K562 (cell line): ENCODE measurements at regions not wholly inside any gene's neighbourhood (a gene's known extent, or its start where the extent isn't known, plus 50 kb on each side); places are given as distances from the start of the nearest gene placed in this dataset.
A peak's percentile ranks its signal among the peaks of the same experiment; 100 is the strongest.

ENCODE experiments used
- ATAC-seq: fragments of 200-7000 bp; cut with Tn5 transposase; 3 replicates; pipeline ENCODE4 v1.9.1; 2020; ENCODE audit warnings: moderate library complexity
- BruUV-seq: library from RNA; stranded (reverse); fragments of 400-500 nt; replicated peaks from 2 replicates; lab custom pipeline; 2021; lab: Mats Ljungman, UMichigan
- CTCF ChIA-PET: fragments of 300-600 bp; formaldehyde crosslinking; extraction: SDS; loops from one replicate; lab custom pipeline; 2021; ENCODE audit warnings: low intra/inter-chr PET ratio; lab: Yijun Ruan, JAX
- POLR2A ChIA-PET: fragments of 300-600, 350-650 bp; sonication (Branson Sonifier 250); formaldehyde crosslinking; extraction: SDS; loops from one replicate; lab custom pipeline; 2021; ENCODE audit warnings: antibody characterized with exemption, inconsistent platforms; lab: Yijun Ruan, JAX
- DNase-seq, 4 experiments: peaks; one replicate each; pipeline versions ENCODE4 v3.0.0 to v3.0.0-alpha.2; 2011 to 2018; ENCODE audit warnings: low spot score in 3 of 4, mixed read lengths in 3 of 4; ENCODE audit errors: extremely low read depth in 1 of 4
- FAIRE-seq: peaks from 2 replicates; lab custom pipeline; 2011; peaks lifted over from hg19 to GRCh38; lab: Jason Lieb, UNC
- H2AFZ ChIP-seq: 2 replicates; pipeline ENCODE4 v1.6.0; 2011; ENCODE audit warnings: low read depth, low read length, control low read depth, inconsistent platforms
- H3K27ac ChIP-seq: fragments of 200-600 bp; 3 replicates; pipeline ENCODE4 v1.8.0; 2011; ENCODE audit warnings: low read depth, mild to moderate bottlenecking, control low read depth, inconsistent platforms, low read length, moderate library complexity, mixed read lengths; ENCODE audit errors: extremely low read depth
- H3K27me3 ChIP-seq, 2 experiments: fragments of 300-600 bp in 1 of 2; 2 replicates in 1 of 2; 3 replicates in 1 of 2; pipeline versions ENCODE4 v1.6.0 to v1.8.0; 2011; ENCODE audit warnings: inconsistent platforms in 2 of 2, low read length in 2 of 2, mild to moderate bottlenecking in 1 of 2, mixed read lengths in 1 of 2, moderate library complexity in 1 of 2; ENCODE audit not compliant: control insufficient read depth in 2 of 2, insufficient read depth in 2 of 2
- H3K36me3 ChIP-seq: fragments of 300-600 bp; 3 replicates; pipeline ENCODE4 v1.8.0; 2011; ENCODE audit warnings: mild to moderate bottlenecking, low read length, inconsistent platforms; ENCODE audit not compliant: control insufficient read depth, insufficient read depth
- H3K4me1 ChIP-seq, 2 experiments: fragments of 200-600 bp in 1 of 2; replicated peaks in 1 of 2; 2 replicates in 1 of 2; 3 replicates in 1 of 2; pipeline versions ENCODE4 v1.5.1 to v1.8.0; 2011; ENCODE audit warnings: inconsistent platforms in 2 of 2, low read length in 2 of 2, mild to moderate bottlenecking in 1 of 2, mixed read lengths in 1 of 2, moderate library complexity in 1 of 2; ENCODE audit not compliant: control insufficient read depth in 2 of 2, insufficient read depth in 2 of 2
- H3K4me2 ChIP-seq: 2 replicates; pipeline ENCODE4 v1.6.1; 2011; ENCODE audit warnings: low read length, control low read depth, inconsistent platforms, mixed read lengths; ENCODE audit not compliant: insufficient read depth
- H3K4me3 ChIP-seq: fragments of 200-600 bp; sonication (generic), shearing (Covaris generic); 2 replicates; pipeline ENCODE4 v1.5.1; 2016; ENCODE audit warnings: control low read depth, inconsistent platforms
- H3K79me2 ChIP-seq: fragments of 200-600 bp; 3 replicates; pipeline ENCODE4 v1.8.0; 2011; ENCODE audit warnings: low read length, inconsistent platforms; ENCODE audit not compliant: control insufficient read depth, insufficient read depth
- H3K9ac ChIP-seq, 2 experiments: 2 replicates each; pipeline versions ENCODE4 v1.6.0 to v1.6.1; 2011; ENCODE audit warnings: low read depth in 2 of 2, low read length in 2 of 2, control low read depth in 1 of 2, inconsistent platforms in 1 of 2, mild to moderate bottlenecking in 1 of 2, mixed read lengths in 1 of 2; ENCODE audit not compliant: insufficient read depth in 1 of 2
- H3K9me1 ChIP-seq: one replicate; pipeline ENCODE4 v1.6.0; 2011; ENCODE audit warnings: inconsistent platforms, mild to moderate bottlenecking, low read length, moderate library complexity; ENCODE audit not compliant: control insufficient read depth, insufficient read depth
- H3K9me3 ChIP-seq: replicated peaks from 2 replicates; pipeline ENCODE4 v1.5.1; 2011; ENCODE audit warnings: low read depth, low read length, inconsistent platforms; ENCODE audit not compliant: control insufficient read depth, insufficient read depth
- H4K20me1 ChIP-seq: replicated peaks from 2 replicates; pipeline ENCODE4 v1.6.1; 2011; ENCODE audit warnings: low read length, inconsistent platforms, mixed read lengths; ENCODE audit not compliant: control insufficient read depth, insufficient read depth
- ATF3 ChIP-seq, 2 experiments: fragments of 450-650 bp in 1 of 2; sonication (generic) in 1 of 2; formaldehyde crosslinking in 1 of 2; IDR thresholded peaks in 1 of 2; conservative IDR thresholded peaks in 1 of 2; 2 replicates each; pipeline versions ENCODE4 v1.6.1 to v1.8.1; 2016 to 2023; ENCODE audit warnings: mild to moderate bottlenecking in 2 of 2, moderate library complexity in 2 of 2, inconsistent platforms in 1 of 2, missing genetic modification reagents in 1 of 2
- CBX3 ChIP-seq, 2 experiments: IDR thresholded peaks; 1 replicate in 1 of 2; 2 replicates in 1 of 2; pipeline ENCODE4 v1.6.1; 2012; ENCODE audit warnings: inconsistent platforms in 2 of 2, low read length in 2 of 2, borderline replicate concordance in 1 of 2, control low read depth in 1 of 2
- LEF1 ChIP-seq: fragments of 450-650 bp; IDR thresholded peaks from 2 replicates; pipeline ENCODE4 v1.6.1; 2016; ENCODE audit warnings: mild to moderate bottlenecking
- NRF1 ChIP-seq, 2 experiments: fragments of 450-650 bp; IDR thresholded peaks in 1 of 2; conservative IDR thresholded peaks in 1 of 2; 2 replicates each; pipeline ENCODE4 v1.6.1; 2014; ENCODE audit warnings: mild to moderate bottlenecking in 2 of 2
- RBM14 ChIP-seq: fragments of 200-400 bp; formaldehyde crosslinking; IDR thresholded peaks from 2 replicates; pipeline ENCODE4 v1.6.1; 2018; ENCODE audit warnings: low read depth, mild to moderate bottlenecking, low read length, moderate library complexity, borderline replicate concordance; ENCODE audit not compliant: insufficient read depth
- TRIM24 ChIP-seq, 2 experiments: fragments of 450-650 bp; IDR thresholded peaks; 2 replicates each; pipeline ENCODE4 v1.6.1; 2016
- ZFP36 ChIP-seq: fragments of 150-350 bp; IDR thresholded peaks from 2 replicates; pipeline ENCODE4 v1.6.1; 2018; ENCODE audit warnings: low read length, low read depth; ENCODE audit not compliant: partially characterized antibody
- ZNF274 ChIP-seq: IDR thresholded peaks from 2 replicates; pipeline ENCODE4 v1.6.1; 2011; ENCODE audit warnings: low read depth, mild to moderate bottlenecking, low read length, moderate library complexity, borderline replicate concordance
- WGBS: fragments of 100-300 bp; shearing (Covaris generic); methylation state at CpG from one replicate; pipeline ENCODE4 v1.1.6; 2016; ENCODE audit warnings: low coverage, mixed read lengths; ENCODE audit not compliant: insufficient coverage; ENCODE audit errors: missing lambda C conversion rate; 5-methylcytosine and 5-hydroxymethylcytosine counted together
- in situ Hi-C: fragments of 300-500 bp; cut with MboI; formaldehyde crosslinking; loops from 4 replicates; pipeline ENCODE4 v1.15.0; 2018; ENCODE audit warnings: inconsistent platforms, mixed read lengths
- intact Hi-C: fragments of 100-400 bp; cut with micrococcal nuclease; formaldehyde crosslinking; loops from 2 replicates; pipeline ENCODE4 v1.14.2; 2022
- TF ChIP-seq, protein P1 (sequence below): fragments of 250-450 bp; sonication (Bioruptor Pico); IDR thresholded peaks from 2 replicates; pipeline ENCODE4 v1.5.0; 2022; ENCODE audit warnings: mild to moderate bottlenecking

GRCh38 chr9:88794100-88794499 is 197.2 kb upstream of the S1PR3 start:
- DNase-seq (no peak), ATAC-seq (no peak), FAIRE-seq (no peak)
- no peak overlapping the region for H3K4me2 ChIP-seq
- WGBS = 71% methylated on average over 4 of the region's 5 CpGs
- no peaks in the 10 kb centered on the region for H3K79me2 ChIP-seq
- no peak overlapping the region for H3K4me3 ChIP-seq
- no peaks in the 10 kb centered on the region for H3K27me3 ChIP-seq
- ChIA-PET CTCF (no interaction called here), POLR2A (interaction anchor here (1.2 kb wide), 1 partner anchor 13 kb away, joined by 4 read pairs; no protein-coding TSS in a partner anchor)
- no peaks in the 10 kb centered on the region; a peak in 2 of 5 replicates for H3K4me1 ChIP-seq
- TF ChIP-seq LEF1 (no peak), ZFP36 (no peak)
- TF ChIP-seq, protein P1, sequence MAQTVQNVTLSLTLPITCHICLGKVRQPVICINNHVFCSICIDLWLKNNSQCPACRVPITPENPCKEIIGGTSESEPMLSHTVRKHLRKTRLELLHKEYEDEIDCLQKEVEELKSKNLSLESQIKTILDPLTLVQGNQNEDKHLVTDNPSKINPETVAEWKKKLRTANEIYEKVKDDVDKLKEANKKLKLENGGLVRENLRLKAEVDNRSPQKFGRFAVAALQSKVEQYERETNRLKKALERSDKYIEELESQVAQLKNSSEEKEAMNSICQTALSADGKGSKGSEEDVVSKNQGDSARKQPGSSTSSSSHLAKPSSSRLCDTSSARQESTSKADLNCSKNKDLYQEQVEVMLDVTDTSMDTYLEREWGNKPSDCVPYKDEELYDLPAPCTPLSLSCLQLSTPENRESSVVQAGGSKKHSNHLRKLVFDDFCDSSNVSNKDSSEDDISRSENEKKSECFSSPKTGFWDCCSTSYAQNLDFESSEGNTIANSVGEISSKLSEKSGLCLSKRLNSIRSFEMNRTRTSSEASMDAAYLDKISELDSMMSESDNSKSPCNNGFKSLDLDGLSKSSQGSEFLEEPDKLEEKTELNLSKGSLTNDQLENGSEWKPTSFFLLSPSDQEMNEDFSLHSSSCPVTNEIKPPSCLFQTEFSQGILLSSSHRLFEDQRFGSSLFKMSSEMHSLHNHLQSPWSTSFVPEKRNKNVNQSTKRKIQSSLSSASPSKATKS (CRISPR knock-in tag) = no peak
- intact Hi-C loops (no loop called here), in situ Hi-C loops (no loop called here)
- no peak overlapping the region for H3K27ac ChIP-seq
- no peaks in the 10 kb centered on the region; the same call in none of the 2 replicates for H3K9me3 ChIP-seq
- no peaks in the 10 kb centered on the region for H3K9me1 ChIP-seq
- no peak overlapping the region for H2AFZ ChIP-seq
- no peaks in the 10 kb centered on the region for H3K36me3 ChIP-seq
- no peaks in the 10 kb centered on the region for H4K20me1 ChIP-seq
- BruUV-seq = no TSS peak
- no peak overlapping the region for H3K9ac ChIP-seq

GRCh38 chr9:88796947-88797346 is 194.3 kb upstream of the S1PR3 start:
- ATAC-seq = no peak
- POLR2A ChIA-PET = no interaction called here
- BruUV-seq = no TSS peak
- no peak for FAIRE-seq
- no peak for DNase-seq
- Histone ChIP-seq H2AFZ (no peak overlapping the region), H3K9ac (no peak overlapping the region), H4K20me1 (no peaks in the 10 kb centered on the region), H3K9me3 (no peaks in the 10 kb centered on the region; the same call in none of the 2 replicates), H3K79me2 (no peaks in the 10 kb centered on the region), H3K4me1 (peaks cover 0 to 23% of the 10 kb centered on the region in 2 experiments; a peak in 4 of 5 replicates), H3K27ac (no peak overlapping the region), H3K36me3 (no peaks in the 10 kb centered on the region), H3K4me3 (no peak overlapping the region), H3K4me2 (no peak overlapping the region), H3K27me3 (no peaks in the 10 kb centered on the region), H3K9me1 (no peaks in the 10 kb centered on the region)
- TF ChIP-seq NRF1 (conservative IDR thresholded peaks at IDR 0.05 in 1 of 2, IDR thresholded peaks at IDR 0.05 in 1 of 2) = no peak
- TF ChIP-seq CBX3 (IDR thresholded peaks at IDR 0.05; ENCODE audit: borderline replicate concordance in 1 of 2, low read length in 2 of 2) = peak in 1 of 2 experiments; percentile 60; a peak in 1 of 3 replicates
- TF ChIP-seq TRIM24 (IDR thresholded peaks at IDR 0.05) = peak in 1 of 2 experiments; percentile 9; a peak in 1 of 4 replicates
- no peak for TF ChIP-seq RBM14
- no peak for TF ChIP-seq ATF3 (IDR thresholded peaks at IDR 0.05)
- TF ChIP-seq ATF3 (CRISPR knock-in tag; conservative IDR thresholded peaks at IDR 0.05) = no peak
- TF ChIP-seq ZNF274 = no peak
- CTCF ChIA-PET = no interaction called here
- in situ Hi-C loops (no loop called here), intact Hi-C loops (no loop called here)
- 92% methylated on average over 2 of the region's 2 CpGs for WGBS
